Iris pigment epithelial cell (primary cell): ENCODE measurements at regions not wholly inside any gene's neighbourhood (a gene's known extent, or its start where the extent isn't known, plus 50 kb on each side); places are given as distances from the start of the nearest gene placed in this dataset.
"Not testable (repeated sequence)": the region's sequence is repeated elsewhere in the genome, so short reads cannot be mapped to it uniquely, and the experiment has no call there.

Experiments used
- DNase-seq: peaks from one replicate; pipeline ENCODE4 v3.0.0-alpha.2; 2011; ENCODE audit warnings: low read depth

GRCh38 chr7:114082642-114083165 is 163.9 kb upstream of the PPP1R3A start:
- DNase-seq = no peak

GRCh38 chr7:114081606-114082425 is 163.0 kb upstream of the PPP1R3A start:
- peak; percentile 63 for DNase-seq

- not testable (repeated sequence) for DNase-seq
Observed at GRCh38 chr7:114077158-114077524, 158.3 kb upstream of the PPP1R3A start.

DNA sequence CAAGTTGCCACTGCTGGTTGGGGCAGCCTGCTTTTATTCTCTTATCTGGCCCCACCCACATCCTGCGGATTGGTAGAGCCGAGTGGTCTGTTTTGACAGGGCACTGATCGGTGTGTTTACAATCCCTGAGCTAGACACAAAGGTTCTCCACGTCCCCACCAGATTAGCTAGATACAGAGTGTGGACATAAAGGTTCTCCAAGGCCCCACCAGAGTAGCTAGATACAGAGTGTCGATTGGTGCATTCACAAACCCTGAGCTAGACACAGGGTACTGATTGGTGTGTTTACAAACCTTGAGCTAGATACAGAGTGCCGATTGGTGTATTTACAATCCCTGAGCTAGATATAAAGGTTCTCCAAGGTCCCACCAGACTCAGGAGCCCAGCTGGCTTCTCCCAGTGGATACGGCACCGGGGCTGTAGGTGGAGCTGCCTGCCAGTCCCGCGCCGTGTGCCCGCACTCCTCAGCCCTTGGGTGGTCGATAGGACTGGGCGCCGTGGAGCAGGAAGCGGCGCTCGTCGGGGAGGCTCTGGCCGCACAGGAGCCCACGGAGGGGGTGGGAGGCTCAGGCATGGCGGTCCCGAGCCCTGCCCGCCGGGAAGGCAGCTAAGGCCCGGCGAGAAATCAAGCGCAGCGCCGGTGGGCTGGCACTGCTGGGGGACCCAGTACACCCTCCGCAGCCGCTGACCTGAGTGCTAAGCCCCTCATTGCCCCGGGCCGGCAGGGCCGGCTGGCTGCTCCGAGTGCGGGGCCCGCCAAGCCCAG is 157.8 kb upstream of the PPP1R3A start:
- DNase-seq = not testable (repeated sequence)

GRCh38 chr7:114073701-114074100 is 154.9 kb upstream of the PPP1R3A start:
- DNase-seq = no peak

GRCh38 chr7:114070246-114070645 is 151.4 kb upstream of the PPP1R3A start:
- DNase-seq = peak; percentile 58

DNA sequence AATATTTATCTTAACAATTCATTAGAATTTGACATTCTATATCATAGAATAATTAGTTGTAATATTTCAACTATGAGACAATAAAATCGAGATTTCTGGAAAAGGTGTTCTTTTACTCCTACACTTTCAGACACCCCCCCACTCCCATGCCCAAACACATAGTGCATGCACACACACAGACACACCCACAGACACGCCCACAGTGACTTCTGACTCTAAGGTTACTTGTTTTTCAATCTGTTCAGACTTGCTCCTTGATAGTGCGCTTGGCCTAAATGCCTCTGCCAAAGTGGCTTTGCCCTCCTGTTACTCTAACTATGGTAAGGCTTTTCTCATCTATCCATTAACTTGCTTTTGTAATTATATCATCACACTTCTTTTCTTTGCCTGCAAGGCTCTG is 144.0 kb upstream of the PPP1R3A start:
- no peak for DNase-seq

- no peak for DNase-seq
Observed at GRCh38 chr7:114051871-114052331, 133.1 kb upstream of the PPP1R3A start.

DNA sequence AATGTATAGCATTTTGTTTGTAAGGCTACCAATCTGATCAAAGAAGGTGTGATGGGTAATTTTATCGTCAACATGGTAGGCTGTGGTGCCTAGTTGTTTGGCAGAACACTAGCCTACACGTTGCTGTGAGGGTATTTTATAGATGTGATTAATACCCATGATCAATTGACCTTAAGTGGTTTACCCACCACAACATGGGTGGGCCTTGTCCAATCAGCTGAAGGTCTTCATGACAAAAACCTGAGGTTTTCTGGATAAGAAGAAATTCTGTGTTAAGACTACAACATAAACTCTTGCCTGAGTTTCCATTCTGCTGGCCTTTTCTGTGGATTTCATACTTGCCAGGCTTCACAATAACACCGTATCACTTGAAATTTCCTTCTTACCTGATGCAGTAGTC is 131.8 kb upstream of the PPP1R3A start:
- no peak for DNase-seq

DNA sequence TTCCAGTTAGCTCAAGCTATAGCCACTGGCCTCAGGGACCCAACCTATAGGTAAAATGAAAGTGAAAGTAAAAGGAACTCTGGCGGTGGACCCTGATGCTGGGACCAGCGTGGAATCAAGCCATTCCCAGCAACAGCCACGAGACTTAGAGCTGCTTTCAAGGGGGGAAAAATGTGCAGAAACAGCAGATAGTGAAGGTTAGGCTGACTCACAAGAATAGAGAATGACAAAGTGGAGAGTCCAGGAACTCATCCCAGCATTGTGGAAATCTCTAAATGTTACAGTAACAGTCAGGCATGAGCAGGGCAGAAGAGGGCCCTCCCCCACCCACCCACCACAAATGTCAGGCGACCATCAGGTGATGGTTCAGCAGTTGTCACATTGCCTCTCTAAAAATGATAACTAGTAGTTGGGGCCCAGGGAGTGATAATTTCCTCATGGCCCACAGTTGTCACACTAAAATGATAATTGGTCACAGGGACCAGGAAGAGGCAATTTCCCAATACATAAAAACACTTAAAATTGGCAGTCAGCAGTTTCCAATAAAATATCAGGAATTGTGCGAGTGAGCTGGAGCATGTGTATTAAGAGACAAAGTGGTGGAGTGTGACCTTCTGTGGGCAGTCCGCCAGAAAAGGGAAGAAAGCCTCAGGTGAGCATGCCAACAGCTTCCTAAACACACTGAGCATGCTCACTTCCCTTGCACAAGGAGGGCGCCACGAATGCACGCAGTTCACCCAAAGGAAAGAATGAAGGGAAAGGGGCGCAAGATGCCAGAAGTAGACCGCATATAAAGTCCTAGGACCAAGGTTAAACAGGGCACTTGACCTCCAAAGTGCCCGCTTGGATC is 129.8 kb upstream of the PPP1R3A start:
- DNase-seq = peak; percentile 26

- peak; percentile 79 for DNase-seq
Observed at GRCh38 chr7:114047889-114048288, 129.1 kb upstream of the PPP1R3A start.

DNA sequence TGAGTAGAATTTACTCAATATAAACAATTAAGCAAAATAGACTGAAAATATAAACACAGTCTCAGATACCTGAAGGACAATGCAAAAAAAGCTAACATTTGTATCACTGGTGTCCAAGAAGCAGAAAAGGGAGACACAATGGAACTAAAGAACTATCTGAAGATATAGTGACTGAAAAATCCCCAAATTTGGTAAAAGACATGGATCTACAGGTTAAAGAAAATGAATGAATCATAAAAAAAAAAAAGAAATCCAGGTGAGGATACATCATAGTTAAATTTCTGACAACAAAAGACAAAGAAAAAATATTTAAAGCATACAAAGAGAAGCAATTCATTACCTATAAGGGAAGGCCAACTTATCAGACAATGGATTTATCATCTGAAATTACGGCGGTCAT is 114.7 kb upstream of the PPP1R3A start:
- DNase-seq = no peak

- DNase-seq = peak; percentile 49
Observed at GRCh38 chr7:114026486-114027089, 107.8 kb upstream of the PPP1R3A start.

- peak; percentile 20 for DNase-seq
Observed at GRCh38 chr7:114021135-114021534, 102.3 kb upstream of the PPP1R3A start.

- no peak for DNase-seq
Observed at GRCh38 chr7:114008696-114009095, 89.9 kb upstream of the PPP1R3A start.

- DNase-seq = no peak
Observed at GRCh38 chr7:114007386-114007785, 88.6 kb upstream of the PPP1R3A start.

- no peak for DNase-seq
Observed at GRCh38 chr7:113998934-113999333, 80.1 kb upstream of the PPP1R3A start.

- DNase-seq = peak; percentile 8
Observed at GRCh38 chr7:113996405-113996804, 77.6 kb upstream of the PPP1R3A start.

DNA sequence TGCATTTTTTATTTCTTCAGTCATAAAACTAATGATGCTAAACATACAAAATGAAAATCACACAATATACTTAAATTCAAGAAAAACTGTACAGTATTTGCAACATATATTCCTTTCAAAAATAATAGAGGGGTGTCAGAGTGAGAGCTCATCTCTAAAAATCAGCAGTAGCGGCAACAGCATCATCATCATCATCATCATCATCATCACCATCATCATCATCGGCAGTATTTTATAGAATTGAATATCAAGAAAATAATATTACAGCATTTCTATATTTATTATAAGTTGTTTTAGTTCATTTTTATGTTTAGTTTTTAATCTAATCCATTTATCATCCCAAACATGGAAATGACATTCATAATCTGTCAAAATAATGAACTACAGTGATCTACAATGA is 67.4 kb upstream of the PPP1R3A start:
- no peak for DNase-seq

GRCh38 chr7:113976508-113976907 is 57.7 kb upstream of the PPP1R3A start:
- no peak for DNase-seq

DNA sequence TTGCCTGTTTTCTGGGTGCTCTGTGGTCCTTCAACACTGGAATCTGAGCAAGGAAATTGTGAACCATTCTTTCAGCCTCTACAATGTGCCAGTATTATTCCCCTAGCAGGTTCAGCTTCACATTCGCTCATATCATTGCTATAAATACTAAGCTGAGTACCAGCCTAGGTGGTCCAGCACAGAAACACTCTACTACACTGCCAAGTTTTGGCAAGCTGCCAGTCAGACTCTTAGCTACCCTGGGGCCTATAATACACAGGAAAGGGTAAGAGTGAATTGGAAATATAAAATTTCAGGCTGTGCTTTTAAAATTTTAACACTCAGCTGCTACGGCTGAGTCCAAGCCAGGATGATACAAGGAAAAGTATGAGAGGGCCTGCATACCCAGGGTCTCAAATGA is 49.9 kb upstream of the PPP1R3A start:
- no peak for DNase-seq
